Transverse colon (tissue), 3 donors: ENCODE measurements at regions not wholly inside any gene's neighbourhood (a gene's known extent, or its start where the extent isn't known, plus 50 kb on each side); places are given as distances from the start of the nearest gene placed in this dataset.

Experiments
- EP300 ChIP-seq: sonication (generic); formaldehyde crosslinking; IDR thresholded peaks from one replicate; pipeline ENCODE4 v1.6.1; 2017; ENCODE audit warnings: antibody characterized with exemption, low read depth
- POLR2AphosphoS5 ChIP-seq, 3 donors: sonication (generic); formaldehyde crosslinking; IDR thresholded peaks; one replicate each; pipeline ENCODE4 v1.6.1; 2016; ENCODE audit warnings: antibody characterized with exemption in 3 of 3

GRCh38 chr7:13508586-13508985 lies 480.9 kb downstream of the ETV1 start:
- no peak for TF ChIP-seq POLR2AphosphoS5 (IDR thresholded peaks at IDR 0.05)
- no peak for TF ChIP-seq EP300
